H1 (cell line): ENCODE measurements at regions not wholly inside any gene's neighbourhood (a gene's known extent, or its start where the extent isn't known, plus 50 kb on each side); places are given as distances from the start of the nearest gene placed in this dataset.

Experiments used
- CTCF ChIA-PET: fragments of 300-600 bp; sonication (Branson Sonifier 250); formaldehyde crosslinking; loops from one replicate; lab custom pipeline; 2021; ENCODE audit not compliant: partially characterized antibody; lab: Charles Lee
- POLR2A ChIA-PET: fragments of 300-600 bp; sonication (Branson Sonifier 250); formaldehyde crosslinking; loops from one replicate; lab custom pipeline; 2021; ENCODE audit warnings: inconsistent platforms; ENCODE audit not compliant: partially characterized antibody; lab: Charles Lee
- DNase-seq, 2 experiments: peaks; one replicate each; pipeline versions ENCODE4 v3.0.0 to v3.0.0-alpha.2; 2010 to 2022; ENCODE audit warnings: low spot score in 2 of 2, low read depth in 1 of 2, mixed read lengths in 1 of 2
- FAIRE-seq: peaks from 2 replicates; lab custom pipeline; 2011; peaks lifted over from hg19 to GRCh38; lab: Jason Lieb, UNC
- H2AFZ ChIP-seq: 2 replicates; pipeline ENCODE4 v1.8.1; 2012; ENCODE audit warnings: low read length, inconsistent platforms
- H2AK5ac ChIP-seq: 2 replicates; pipeline ENCODE4 v1.6.1; 2013; ENCODE audit warnings: low read depth, low read length
- H2BK120ac ChIP-seq: replicated peaks from 2 replicates; pipeline ENCODE3; 2013; ENCODE audit warnings: low read depth, low read length, inconsistent platforms
- H2BK12ac ChIP-seq: 2 replicates; pipeline ENCODE4 v1.6.1; 2013; ENCODE audit warnings: low read depth, low read length
- H2BK15ac ChIP-seq: 2 replicates; pipeline ENCODE4 v1.6.1; 2013; ENCODE audit warnings: low read length
- H2BK20ac ChIP-seq: 2 replicates; pipeline ENCODE4 v1.6.1; 2013; ENCODE audit warnings: low read length
- H2BK5ac ChIP-seq: 2 replicates; pipeline ENCODE4 v1.6.1; 2013; ENCODE audit warnings: low read depth, low read length
- H3K14ac ChIP-seq: 2 replicates; pipeline ENCODE4 v1.6.1; 2013; ENCODE audit warnings: inconsistent platforms; ENCODE audit not compliant: insufficient read length
- H3K18ac ChIP-seq: 2 replicates; pipeline ENCODE4 v1.6.1; 2013; ENCODE audit warnings: low read length; ENCODE audit errors: extremely low read depth
- H3K23ac ChIP-seq: 2 replicates; pipeline ENCODE4 v1.6.1; 2013; ENCODE audit warnings: inconsistent platforms; ENCODE audit not compliant: insufficient read length
- H3K23me2 ChIP-seq: 2 replicates; pipeline ENCODE4 v1.6.1; 2013; ENCODE audit warnings: low read depth, low read length
- H3K27ac ChIP-seq: 2 replicates; pipeline ENCODE4 v1.6.1; 2011; ENCODE audit warnings: low read depth, low read length, inconsistent platforms
- H3K27me3 ChIP-seq, 4 experiments: replicated peaks in 1 of 4; 1 replicate in 1 of 4; 2 replicates in 3 of 4; pipeline versions ENCODE4 v1.6.1 to v1.8.1; 2011 to 2013; ENCODE audit warnings: low read length in 3 of 4, mild to moderate bottlenecking in 3 of 4, inconsistent platforms in 2 of 4, mixed read lengths in 2 of 4, moderate library complexity in 1 of 4; ENCODE audit not compliant: control insufficient read depth in 3 of 4, insufficient read depth in 3 of 4; ENCODE audit errors: extremely low read depth in 1 of 4
- H3K36me3 ChIP-seq, 4 experiments: 2 replicates each; pipeline versions ENCODE4 v1.6.1 to v1.8.1; 2011 to 2013; ENCODE audit warnings: mild to moderate bottlenecking in 4 of 4, low read length in 3 of 4, moderate library complexity in 2 of 4, control low read depth in 1 of 4, inconsistent platforms in 1 of 4; ENCODE audit not compliant: insufficient read depth in 4 of 4, control insufficient read depth in 2 of 4
- H3K4ac ChIP-seq: replicated peaks from 2 replicates; pipeline ENCODE3; 2013; ENCODE audit warnings: low read length, low read depth, mixed read lengths, inconsistent platforms; ENCODE audit not compliant: insufficient read length
- H3K4me1 ChIP-seq, 4 experiments: replicated peaks in 1 of 4; 1 replicate in 1 of 4; 2 replicates in 3 of 4; pipeline versions ENCODE4 v1.6.1 to v1.8.1; 2011 to 2013; ENCODE audit warnings: low read length in 3 of 4, inconsistent platforms in 2 of 4, mixed read lengths in 1 of 4; ENCODE audit not compliant: insufficient read depth in 4 of 4, control insufficient read depth in 3 of 4
- H3K4me2 ChIP-seq, 2 experiments: 2 replicates each; pipeline versions ENCODE4 v1.6.1 to v1.8.1; 2011 to 2013; ENCODE audit warnings: low read depth in 2 of 2, low read length in 2 of 2, control low read depth in 1 of 2, inconsistent platforms in 1 of 2, mild to moderate bottlenecking in 1 of 2; ENCODE audit not compliant: insufficient read depth in 1 of 2
- H3K4me3 ChIP-seq, 4 experiments: fragments of 200-600, 300-600 bp in 1 of 4; sonication (generic), shearing (Covaris generic), sonication (Bioruptor Twin) in 1 of 4; 2 replicates each; pipeline versions ENCODE4 v1.5.1 to v1.8.1; 2011 to 2016; ENCODE audit warnings: low read length in 4 of 4, low read depth in 3 of 4, control low read depth in 2 of 4, inconsistent platforms in 2 of 4, mild to moderate bottlenecking in 2 of 4, mixed read lengths in 1 of 4, moderate library complexity in 1 of 4; ENCODE audit not compliant: insufficient read depth in 2 of 4; ENCODE audit errors: extremely low read depth in 1 of 4
- H3K56ac ChIP-seq: replicated peaks from 2 replicates; pipeline ENCODE3; 2013; ENCODE audit warnings: low read depth, mild to moderate bottlenecking, mixed read lengths, low read length, inconsistent platforms; ENCODE audit not compliant: insufficient read length
- H3K79me1 ChIP-seq: 2 replicates; pipeline ENCODE4 v1.6.1; 2013; ENCODE audit warnings: low read depth, low read length, control low read depth
- H3K79me2 ChIP-seq, 2 experiments: 2 replicates each; pipeline versions ENCODE4 v1.6.1 to v1.8.1; 2012 to 2013; ENCODE audit warnings: low read length in 2 of 2, mild to moderate bottlenecking in 2 of 2, inconsistent platforms in 1 of 2; ENCODE audit not compliant: insufficient read depth in 2 of 2, control insufficient read depth in 1 of 2
- H3K9ac ChIP-seq, 4 experiments: replicated peaks in 1 of 4; 1 replicate in 1 of 4; 2 replicates in 3 of 4; pipeline versions ENCODE4 v1.6.1 to v1.8.1; 2011 to 2013; ENCODE audit warnings: low read depth in 3 of 4, low read length in 3 of 4, control low read depth in 2 of 4, mild to moderate bottlenecking in 2 of 4, moderate library complexity in 2 of 4, inconsistent platforms in 1 of 4; ENCODE audit errors: extremely low read depth in 1 of 4
- H3K9me3 ChIP-seq, 2 experiments: 2 replicates each; pipeline versions ENCODE4 v1.6.1 to v1.8.1; 2012 to 2013; ENCODE audit warnings: mild to moderate bottlenecking in 2 of 2, moderate library complexity in 2 of 2, control low read depth in 1 of 2, inconsistent platforms in 1 of 2, low read depth in 1 of 2, low read length in 1 of 2, mixed read lengths in 1 of 2; ENCODE audit not compliant: insufficient read depth in 2 of 2
- H4K20me1 ChIP-seq, 2 experiments: replicated peaks in 1 of 2; 2 replicates each; pipeline versions ENCODE3 to v1.8.1; 2011 to 2013; ENCODE audit warnings: inconsistent platforms in 2 of 2, low read length in 2 of 2, mild to moderate bottlenecking in 1 of 2; ENCODE audit not compliant: insufficient read depth in 2 of 2, control insufficient read depth in 1 of 2
- H4K5ac ChIP-seq: 2 replicates; pipeline ENCODE4 v1.6.1; 2013; ENCODE audit warnings: low read length, low read depth, mixed read lengths, inconsistent platforms; ENCODE audit not compliant: insufficient read length
- H4K8ac ChIP-seq: 2 replicates; pipeline ENCODE4 v1.8.0; 2013; ENCODE audit warnings: mild to moderate bottlenecking, moderate library complexity, low read length, inconsistent platforms; ENCODE audit not compliant: insufficient read depth; ENCODE audit errors: extremely low read depth
- H4K91ac ChIP-seq: replicated peaks from 2 replicates; pipeline ENCODE3; 2013; ENCODE audit warnings: low read length, mixed read lengths, inconsistent platforms; ENCODE audit not compliant: insufficient read length
- ASH2L ChIP-seq: fragments of 200-600, 300-600 bp; sonication (generic); IDR thresholded peaks from one replicate; pipeline ENCODE4 v1.7.1; 2017; ENCODE audit warnings: low read length
- ATF3 ChIP-seq: IDR thresholded peaks from 2 replicates; pipeline ENCODE4 v1.6.1; 2011; ENCODE audit warnings: low read depth, mild to moderate bottlenecking, low read length; ENCODE audit not compliant: insufficient read depth
- BRCA1 ChIP-seq: IDR thresholded peaks from 2 replicates; pipeline ENCODE4 v1.6.1; 2012; ENCODE audit warnings: low read depth, low read length, improper control_type of control experiment
- CHD2 ChIP-seq: IDR thresholded peaks from 2 replicates; pipeline ENCODE4 v1.6.1; 2012; ENCODE audit warnings: low read length, improper control_type of control experiment
- EGR1 ChIP-seq: IDR thresholded peaks from 2 replicates; pipeline ENCODE4 v1.6.1; 2011; ENCODE audit warnings: low read depth, low read length, borderline replicate concordance
- KDM1A ChIP-seq: fragments of 200-600, 300-600 bp; sonication (generic); IDR thresholded peaks from 2 replicates; pipeline ENCODE4 v1.7.1; 2016; ENCODE audit warnings: mild to moderate bottlenecking, low read length, borderline replicate concordance
- KDM4A ChIP-seq: IDR thresholded peaks from one replicate; pipeline ENCODE4 v1.7.1; 2012; ENCODE audit warnings: low read depth, mild to moderate bottlenecking, moderate library complexity, low read length, inconsistent platforms; ENCODE audit not compliant: severe bottlenecking
- POU5F1 ChIP-seq: IDR thresholded peaks from 2 replicates; pipeline ENCODE4 v1.6.1; 2011; ENCODE audit warnings: low read depth, mild to moderate bottlenecking, low read length, moderate library complexity
- RFX5 ChIP-seq: IDR thresholded peaks from 2 replicates; pipeline ENCODE4 v1.6.1; 2011; ENCODE audit warnings: low read depth, low read length, improper control_type of control experiment, borderline replicate concordance
- SIRT6 ChIP-seq: IDR thresholded peaks from one replicate; pipeline ENCODE4 v1.7.1; 2012; ENCODE audit warnings: low read length, inconsistent platforms
- SIX5 ChIP-seq: IDR thresholded peaks from 2 replicates; pipeline ENCODE4 v1.6.1; 2011; ENCODE audit warnings: mild to moderate bottlenecking, low read depth, low read length
- SP1 ChIP-seq: IDR thresholded peaks from 2 replicates; pipeline ENCODE4 v1.6.1; 2011; ENCODE audit warnings: low read depth, low read length
- SRF ChIP-seq: IDR thresholded peaks from 2 replicates; pipeline ENCODE4 v1.6.1; 2011; ENCODE audit warnings: mild to moderate bottlenecking, low read depth, low read length, moderate library complexity
- TEAD4 ChIP-seq: IDR thresholded peaks from 2 replicates; pipeline ENCODE4 v1.6.1; 2012; ENCODE audit warnings: low read depth, low read length, inconsistent platforms, mixed read lengths
- USF2 ChIP-seq: IDR thresholded peaks from 2 replicates; pipeline ENCODE4 v1.6.1; 2011; ENCODE audit warnings: low read length, improper control_type of control experiment
- YY1 ChIP-seq: IDR thresholded peaks from 2 replicates; pipeline ENCODE4 v1.6.1; 2011; ENCODE audit warnings: low read depth, mild to moderate bottlenecking, low read length
- WGBS, 2 experiments: shearing (Covaris generic) in 1 of 2; methylation state at CpG; one replicate each; pipeline versions ENCODE4 v1.1.6 to v1.1.7; 2013 to 2015; ENCODE audit warnings: low lambda C conversion rate in 2 of 2, mixed read lengths in 2 of 2, inconsistent platforms in 1 of 2, low coverage in 1 of 2, missing lambda C conversion rate in 1 of 2; ENCODE audit not compliant: insufficient replicate concordance in 2 of 2, insufficient coverage in 1 of 2, insufficient read length in 1 of 2; ENCODE audit errors: extremely low coverage in 1 of 2, missing lambda C conversion rate in 1 of 2; 5-methylcytosine and 5-hydroxymethylcytosine counted together

GRCh38 chr13:88866195-88866594, 1195.0 kb downstream of the SLITRK5 start:
- Histone ChIP-seq H3K27ac (no peak overlapping the region), H2BK12ac (no peak overlapping the region), H4K5ac (no peak overlapping the region), H3K27me3 (no peaks in the 10 kb centered on the region), H3K36me3 (no peaks in the 10 kb centered on the region), H3K79me1 (no peaks in the 10 kb centered on the region), H3K79me2 (no peaks in the 10 kb centered on the region), H3K4me3 (no peak overlapping the region), H2BK15ac (no peak overlapping the region), H2BK120ac (no peak overlapping the region), H2BK5ac (no peak overlapping the region), H3K23me2 (no peaks in the 10 kb centered on the region), H2BK20ac (no peak overlapping the region), H4K91ac (no peak overlapping the region), H3K18ac (no peak overlapping the region), H3K4me1 (no peaks in the 10 kb centered on the region), H3K4ac (no peak overlapping the region), H4K8ac (no peak overlapping the region), H3K4me2 (no peak overlapping the region), H2AK5ac (no peak overlapping the region), H4K20me1 (no peaks in the 10 kb centered on the region), H3K23ac (no peak overlapping the region), H2AFZ (no peak overlapping the region), H3K56ac (no peak overlapping the region), H3K14ac (no peak overlapping the region), H3K9ac (no peak overlapping the region), H3K9me3 (no peaks in the 10 kb centered on the region)
- DNase-seq (no peak), FAIRE-seq (no peak)
- 91 to 100% methylated on average over 3 to 5 of the region's 5 CpGs for WGBS, 2 experiments
- CTCF ChIA-PET: no interaction called here
- POLR2A ChIA-PET: no interaction called here
- TF ChIP-seq ASH2L (no peak), EGR1 (no peak), SIX5 (no peak), SRF (no peak), USF2 (no peak), KDM4A (no peak), CHD2 (no peak), RFX5 (no peak), KDM1A (no peak), YY1 (no peak), SP1 (no peak), ATF3 (no peak), SIRT6 (no peak), POU5F1 (no peak), TEAD4 (no peak), BRCA1 (no peak)
